ENCODE measurements at regions not wholly inside any gene's neighbourhood (a gene's known extent, or its start where the extent isn't known, plus 50 kb on each side); places are given as distances from the start of the nearest gene placed in this dataset.

DNA sequence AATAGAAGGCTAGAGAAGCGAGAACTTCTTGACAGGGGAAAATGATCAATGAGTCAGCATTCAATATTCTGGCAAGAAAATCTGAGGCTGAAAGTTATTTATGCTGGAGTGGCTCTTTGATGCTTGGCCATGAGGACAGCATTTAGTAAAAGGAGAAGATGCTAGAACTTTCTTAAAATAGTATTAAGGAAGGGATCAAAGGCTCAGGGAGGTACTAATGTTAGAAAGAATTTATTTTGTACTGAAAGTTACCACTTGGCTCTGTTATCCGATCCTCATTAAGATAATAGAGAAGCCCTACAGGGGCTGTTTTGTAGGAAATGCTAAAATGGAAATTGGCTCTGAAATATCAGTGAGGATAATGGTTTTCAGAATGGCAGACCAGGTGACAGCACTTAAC lies 1774.6 kb upstream of the PCDH20 start (continued):
- TF ChIP-seq ZNF462 (CRISPR knock-in tag; IDR thresholded peaks at IDR 0.05), result no peak
- no peak for TF ChIP-seq ZNF331 (CRISPR knock-in tag; IDR thresholded peaks at IDR 0.05; ENCODE audit: low read depth)
- TF ChIP-seq CREB1 (CRISPR knock-in tag; IDR thresholded peaks at IDR 0.05; ENCODE audit: low read depth), result no peak
- no peak for TF ChIP-seq JUNB (IDR thresholded peaks at IDR 0.05; ENCODE audit: unreplicated experiment)
- TF ChIP-seq STAT1 (IDR thresholded peaks at IDR 0.05; ENCODE audit: unreplicated experiment), result no peak
- no peak for TF ChIP-seq ZNF114 (CRISPR knock-in tag; IDR thresholded peaks at IDR 0.05)
- TF ChIP-seq, protein P1, sequence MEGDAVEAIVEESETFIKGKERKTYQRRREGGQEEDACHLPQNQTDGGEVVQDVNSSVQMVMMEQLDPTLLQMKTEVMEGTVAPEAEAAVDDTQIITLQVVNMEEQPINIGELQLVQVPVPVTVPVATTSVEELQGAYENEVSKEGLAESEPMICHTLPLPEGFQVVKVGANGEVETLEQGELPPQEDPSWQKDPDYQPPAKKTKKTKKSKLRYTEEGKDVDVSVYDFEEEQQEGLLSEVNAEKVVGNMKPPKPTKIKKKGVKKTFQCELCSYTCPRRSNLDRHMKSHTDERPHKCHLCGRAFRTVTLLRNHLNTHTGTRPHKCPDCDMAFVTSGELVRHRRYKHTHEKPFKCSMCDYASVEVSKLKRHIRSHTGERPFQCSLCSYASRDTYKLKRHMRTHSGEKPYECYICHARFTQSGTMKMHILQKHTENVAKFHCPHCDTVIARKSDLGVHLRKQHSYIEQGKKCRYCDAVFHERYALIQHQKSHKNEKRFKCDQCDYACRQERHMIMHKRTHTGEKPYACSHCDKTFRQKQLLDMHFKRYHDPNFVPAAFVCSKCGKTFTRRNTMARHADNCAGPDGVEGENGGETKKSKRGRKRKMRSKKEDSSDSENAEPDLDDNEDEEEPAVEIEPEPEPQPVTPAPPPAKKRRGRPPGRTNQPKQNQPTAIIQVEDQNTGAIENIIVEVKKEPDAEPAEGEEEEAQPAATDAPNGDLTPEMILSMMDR (conservative IDR thresholded peaks at IDR 0.05; ENCODE audit: low read depth in 2 of 2), result no peak
- TF ChIP-seq EZH2 (IDR thresholded peaks at IDR 0.05; ENCODE audit: low read depth, unreplicated experiment), result no peak
- no peak for TF ChIP-seq NANOG (IDR thresholded peaks at IDR 0.05; ENCODE audit: borderline replicate concordance)
- TF ChIP-seq POLR2AphosphoS5 (IDR thresholded peaks at IDR 0.05; ENCODE audit: low read depth), result no peak
- TF ChIP-seq, protein P2, sequence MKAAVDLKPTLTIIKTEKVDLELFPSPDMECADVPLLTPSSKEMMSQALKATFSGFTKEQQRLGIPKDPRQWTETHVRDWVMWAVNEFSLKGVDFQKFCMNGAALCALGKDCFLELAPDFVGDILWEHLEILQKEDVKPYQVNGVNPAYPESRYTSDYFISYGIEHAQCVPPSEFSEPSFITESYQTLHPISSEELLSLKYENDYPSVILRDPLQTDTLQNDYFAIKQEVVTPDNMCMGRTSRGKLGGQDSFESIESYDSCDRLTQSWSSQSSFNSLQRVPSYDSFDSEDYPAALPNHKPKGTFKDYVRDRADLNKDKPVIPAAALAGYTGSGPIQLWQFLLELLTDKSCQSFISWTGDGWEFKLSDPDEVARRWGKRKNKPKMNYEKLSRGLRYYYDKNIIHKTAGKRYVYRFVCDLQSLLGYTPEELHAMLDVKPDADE (IDR thresholded peaks at IDR 0.05), result no peak
- TF ChIP-seq EZH2phosphoT487 (IDR thresholded peaks at IDR 0.05; ENCODE audit: unreplicated experiment), result no peak

All from GM23338 (cell line).